ENCODE measurements at regions not wholly inside any gene's neighbourhood (a gene's known extent, or its start where the extent isn't known, plus 50 kb on each side); places are given as distances from the start of the nearest gene placed in this dataset.
A peak's percentile ranks its signal among the peaks of the same experiment; 100 is the strongest.
"Not testable (repeated sequence)": the region's sequence is repeated elsewhere in the genome, so short reads cannot be mapped to it uniquely, and the experiment has no call there.

DNA sequence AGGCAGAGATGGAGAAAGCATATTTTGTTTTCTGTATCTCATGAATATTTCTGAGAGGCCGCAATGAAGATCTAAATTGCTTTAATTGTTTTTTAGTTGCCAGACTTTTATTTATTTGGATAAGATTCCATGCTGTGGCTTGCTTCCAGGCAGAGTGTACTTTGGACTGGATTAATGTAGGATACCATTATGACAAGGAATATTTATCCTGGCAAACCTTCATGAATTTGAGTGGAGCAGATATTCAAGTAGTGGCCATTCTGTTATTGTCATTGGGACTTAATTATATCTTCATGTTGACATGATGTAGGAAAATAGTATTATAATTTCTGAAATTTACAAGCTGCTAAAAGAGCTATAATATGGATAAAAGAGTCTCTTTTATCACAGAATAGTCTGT lies 182.9 kb downstream of the C4orf33 start:
- no peaks in the 10 kb centered on the region for H3K36me3 ChIP-seq (ENCODE audit: control insufficient read depth in 2 of 3, insufficient read depth in 3 of 3, low read length in 3 of 3)
- no peaks in the 10 kb centered on the region for H3K9me3 ChIP-seq (ENCODE audit: control insufficient read depth in 2 of 3, insufficient read depth in 1 of 3, low read length in 3 of 3)
- no peak for TF ChIP-seq CTCF (IDR thresholded peaks at IDR 0.05; ENCODE audit: borderline replicate concordance, extremely low read depth, insufficient read depth)
- H3K4me1 ChIP-seq (ENCODE audit: control insufficient read depth in 2 of 3, insufficient read depth in 2 of 3, low read depth in 1 of 3, low read length in 3 of 3) = no peaks in the 10 kb centered on the region
- H3K27ac ChIP-seq (ENCODE audit: low read depth in 2 of 2, low read length in 2 of 2) = no peak overlapping the region
- intact Hi-C loops (cut with DNase I) = no loop called here
- DNase-seq (peak in 1 of 5 donors; percentile 18), FAIRE-seq (no peak)
- no peaks in the 10 kb centered on the region for H3K27me3 ChIP-seq (ENCODE audit: control insufficient read depth, insufficient read depth, low read length)
- H3K4me3 ChIP-seq (ENCODE audit: low read length in 3 of 3) = no peak overlapping the region
- H3K9ac ChIP-seq (ENCODE audit: low read length in 3 of 3) = no peak overlapping the region

DNA sequence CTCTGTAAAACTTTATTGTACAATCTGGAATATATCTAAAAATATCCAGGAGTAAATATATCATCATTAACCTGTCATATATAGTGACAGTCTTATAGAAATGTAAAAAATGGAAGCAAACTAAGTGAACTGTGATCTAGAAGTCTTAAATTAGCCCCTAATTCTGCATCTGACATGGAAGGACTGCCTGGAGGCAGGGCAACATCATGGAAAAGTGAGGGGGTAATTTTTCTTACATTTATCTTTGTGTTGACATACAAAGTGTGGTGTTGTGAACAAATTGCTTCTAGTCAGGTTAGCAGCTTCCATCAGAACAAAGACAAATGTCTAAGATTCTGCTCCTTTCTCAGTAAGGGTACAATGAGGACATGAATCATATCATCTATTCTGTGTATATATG lies 186.3 kb downstream of the C4orf33 start:
- no peaks in the 10 kb centered on the region for H3K36me3 ChIP-seq (ENCODE audit: control insufficient read depth in 2 of 3, insufficient read depth in 3 of 3, low read length in 3 of 3)
- no peaks in the 10 kb centered on the region for H3K27me3 ChIP-seq (ENCODE audit: control insufficient read depth, insufficient read depth, low read length)
- H3K4me3 ChIP-seq (ENCODE audit: low read length in 3 of 3) = no peak overlapping the region
- DNase-seq (no peak), FAIRE-seq (no peak)
- no peaks in the 10 kb centered on the region for H3K9me3 ChIP-seq (ENCODE audit: control insufficient read depth in 2 of 3, insufficient read depth in 1 of 3, low read length in 3 of 3)
- intact Hi-C loops (cut with DNase I) = no loop called here
- no peak overlapping the region for H3K27ac ChIP-seq (ENCODE audit: low read depth in 2 of 2, low read length in 2 of 2)
- H3K9ac ChIP-seq (ENCODE audit: low read length in 3 of 3) = no peak overlapping the region
- no peaks in the 10 kb centered on the region for H3K4me1 ChIP-seq (ENCODE audit: control insufficient read depth in 2 of 3, insufficient read depth in 2 of 3, low read depth in 1 of 3, low read length in 3 of 3)
- no peak for TF ChIP-seq CTCF (IDR thresholded peaks at IDR 0.05; ENCODE audit: borderline replicate concordance, extremely low read depth, insufficient read depth)

- H3K27ac ChIP-seq (ENCODE audit: low read depth in 2 of 2, low read length in 2 of 2); H3K9ac ChIP-seq (ENCODE audit: low read length in 3 of 3); H3K4me1 ChIP-seq (ENCODE audit: control insufficient read depth in 2 of 3, insufficient read depth in 2 of 3, low read depth in 1 of 3, low read length in 3 of 3); H3K27me3 ChIP-seq (ENCODE audit: control insufficient read depth, insufficient read depth, low read length); H3K9me3 ChIP-seq (ENCODE audit: control insufficient read depth in 2 of 3, insufficient read depth in 1 of 3, low read length in 3 of 3); intact Hi-C loops (cut with DNase I); FAIRE-seq; H3K36me3 ChIP-seq (ENCODE audit: control insufficient read depth in 2 of 3, insufficient read depth in 3 of 3, low read length in 3 of 3); H3K4me3 ChIP-seq (ENCODE audit: low read length in 3 of 3): not testable (repeated sequence)
- peak in 1 of 5 donors; percentile 33 for DNase-seq
Observed at GRCh38 chr4:129292194-129292593, 196.2 kb downstream of the C4orf33 start.

DNA sequence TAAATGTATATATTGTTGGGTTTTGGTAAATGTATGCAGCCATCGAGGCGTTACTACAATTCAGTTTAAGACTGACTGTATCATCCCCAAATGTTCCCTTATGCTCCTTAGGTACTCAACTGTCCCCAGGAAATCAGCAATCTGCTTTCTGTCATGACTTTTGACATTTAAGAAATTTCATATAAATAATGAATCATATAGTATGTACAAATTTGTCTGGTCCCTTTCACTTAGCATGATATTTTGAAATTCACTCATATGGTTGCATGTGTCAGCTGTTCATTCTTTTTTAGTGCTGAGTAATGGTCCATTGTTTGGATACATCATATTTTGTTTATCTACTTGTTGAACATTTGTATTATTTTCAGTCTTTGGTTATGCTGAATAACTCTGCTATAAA lies 218.8 kb downstream of the C4orf33 start:
- no peak overlapping the region for H3K4me3 ChIP-seq (ENCODE audit: low read length in 3 of 3)
- DNase-seq (no peak), FAIRE-seq (no peak)
- H3K4me1 ChIP-seq (ENCODE audit: control insufficient read depth in 2 of 3, insufficient read depth in 2 of 3, low read depth in 1 of 3, low read length in 3 of 3) = no peaks in the 10 kb centered on the region
- H3K36me3 ChIP-seq (ENCODE audit: control insufficient read depth in 2 of 3, insufficient read depth in 3 of 3, low read length in 3 of 3) = no peaks in the 10 kb centered on the region
- no peak for TF ChIP-seq CTCF (IDR thresholded peaks at IDR 0.05; ENCODE audit: borderline replicate concordance, extremely low read depth, insufficient read depth)
- no peak overlapping the region for H3K27ac ChIP-seq (ENCODE audit: low read depth in 2 of 2, low read length in 2 of 2)
- no peak overlapping the region for H3K9ac ChIP-seq (ENCODE audit: low read length in 3 of 3)
- no peaks in the 10 kb centered on the region for H3K27me3 ChIP-seq (ENCODE audit: control insufficient read depth, insufficient read depth, low read length)
- intact Hi-C loops (cut with DNase I) = no loop called here
- no peaks in the 10 kb centered on the region for H3K9me3 ChIP-seq (ENCODE audit: control insufficient read depth in 2 of 3, insufficient read depth in 1 of 3, low read length in 3 of 3)

All from kidney (tissue), 13 donors.